GM12878 (cell line): ENCODE measurements at regions not wholly inside any gene's neighbourhood (a gene's known extent, or its start where the extent isn't known, plus 50 kb on each side); places are given as distances from the start of the nearest gene placed in this dataset.

ENCODE experiments used
- ATAC-seq: fragments of 200-7000 bp; cut with Tn5 transposase; 3 replicates; pipeline ENCODE4 v1.9.1; 2020; ENCODE audit warnings: mild to moderate bottlenecking, moderate library complexity
- BruUV-seq: library from RNA; stranded (reverse); fragments of 400-500 nt; replicated peaks from 2 replicates; lab custom pipeline; 2021; lab: Mats Ljungman, UMichigan
- CTCF ChIA-PET: fragments of 300-600 bp; sonication (Branson Sonifier 250); formaldehyde crosslinking; extraction: SDS; loops from one replicate; lab custom pipeline; 2021; ENCODE audit warnings: inconsistent platforms; lab: Yijun Ruan, JAX
- POLR2A ChIA-PET: fragments of 350-600 bp; formaldehyde crosslinking; extraction: SDS; loops from one replicate; lab custom pipeline; 2021; ENCODE audit warnings: inconsistent platforms; lab: Charles Lee
- RAD21 ChIA-PET: fragments of 300-600 bp; sonication (Branson Sonifier 250); formaldehyde crosslinking; loops from one replicate; lab custom pipeline; 2023; ENCODE audit warnings: antibody characterized with exemption; ENCODE audit not compliant: unreplicated experiment; lab: Charles Lee
- SMC1A ChIA-PET: fragments of 300-600 bp; sonication (Branson Sonifier 250); formaldehyde crosslinking; loops from one replicate; lab custom pipeline; 2023; ENCODE audit not compliant: unreplicated experiment, uncharacterized antibody; lab: Charles Lee
- DNase-seq: peaks from one replicate; pipeline ENCODE4 v3.0.0-alpha.2; 2011; ENCODE audit warnings: low read depth, low spot score
- FAIRE-seq: peaks from 3 replicates; lab custom pipeline; 2011; peaks lifted over from hg19 to GRCh38; lab: Jason Lieb, UNC
- H2AFZ ChIP-seq: 2 replicates; pipeline ENCODE4 v1.6.0; 2011; ENCODE audit warnings: low read depth, low read length, control low read depth; ENCODE audit not compliant: control insufficient read depth
- H3K27ac ChIP-seq: 2 replicates; pipeline ENCODE4 v1.5.1; 2011; ENCODE audit warnings: control low read depth; ENCODE audit not compliant: control insufficient read depth, insufficient read depth
- H3K27me3 ChIP-seq, 2 experiments: replicated peaks in 1 of 2; 2 replicates each; pipeline versions ENCODE4 v1.6.0 to v1.6.1; 2011; ENCODE audit warnings: low read length in 1 of 2; ENCODE audit not compliant: control insufficient read depth in 2 of 2, insufficient read depth in 2 of 2
- H3K36me3 ChIP-seq, 2 experiments: 2 replicates each; pipeline ENCODE4 v1.5.1; 2011; ENCODE audit warnings: low read length in 1 of 2; ENCODE audit not compliant: control insufficient read depth in 2 of 2, insufficient read depth in 2 of 2
- H3K4me1 ChIP-seq: 2 replicates; pipeline ENCODE4 v1.6.1; 2011; ENCODE audit warnings: mild to moderate bottlenecking, low read length, moderate library complexity, mixed read lengths; ENCODE audit not compliant: control insufficient read depth, insufficient read depth
- H3K4me2 ChIP-seq: 2 replicates; pipeline ENCODE4 v1.6.0; 2011; ENCODE audit warnings: control low read depth; ENCODE audit not compliant: control insufficient read depth, insufficient read depth
- H3K4me3 ChIP-seq: fragments of 200-600 bp; sonication (generic); 2 replicates; pipeline ENCODE4 v1.5.1; 2016
- H3K79me2 ChIP-seq: 2 replicates; pipeline ENCODE4 v1.6.0; 2011; ENCODE audit warnings: low read length; ENCODE audit not compliant: control insufficient read depth, insufficient read depth
- H3K9ac ChIP-seq: 2 replicates; pipeline ENCODE4 v1.8.0; 2011; ENCODE audit warnings: low read length, control low read depth, mixed read lengths; ENCODE audit not compliant: control insufficient read depth, insufficient read depth
- H3K9me3 ChIP-seq: replicated peaks from 3 replicates; pipeline ENCODE4 v1.5.1; 2011; ENCODE audit warnings: mild to moderate bottlenecking, low read length; ENCODE audit not compliant: control insufficient read depth, insufficient read depth
- H4K20me1 ChIP-seq: 2 replicates; pipeline ENCODE4 v1.6.0; 2011; ENCODE audit not compliant: control insufficient read depth, insufficient read depth
- BCL11A ChIP-seq: IDR thresholded peaks from 2 replicates; pipeline ENCODE4 v1.6.1; 2011; ENCODE audit warnings: low read depth, low read length
- CHD1 ChIP-seq: IDR thresholded peaks from 2 replicates; pipeline ENCODE4 v1.6.1; 2012; ENCODE audit warnings: low read depth, low read length, improper control_type of control experiment
- JUND ChIP-seq: IDR thresholded peaks from 2 replicates; pipeline ENCODE4 v1.6.1; 2012; ENCODE audit warnings: low read depth, mild to moderate bottlenecking, low read length, improper control_type of control experiment, moderate library complexity
- KAT2A ChIP-seq: conservative IDR thresholded peaks from 2 replicates; pipeline ENCODE4 v1.6.1; 2011; ENCODE audit warnings: low read depth, low read length; ENCODE audit not compliant: control insufficient read depth
- PRDM15 ChIP-seq: fragments of 450-650 bp; formaldehyde crosslinking; IDR thresholded peaks from 2 replicates; pipeline ENCODE4 v1.4.0; 2020; ENCODE audit warnings: mild to moderate bottlenecking, moderate library complexity
- SUZ12 ChIP-seq: fragments of 200-600 bp; sonication (generic); IDR thresholded peaks from one replicate; pipeline ENCODE4 v1.6.1; 2018; ENCODE audit warnings: antibody characterized with exemption, mild to moderate bottlenecking; ENCODE audit not compliant: unreplicated experiment
- ZBTB11 ChIP-seq: fragments of 450-650 bp; formaldehyde crosslinking; IDR thresholded peaks from 2 replicates; pipeline ENCODE4 v1.5.0; 2022; ENCODE audit warnings: mild to moderate bottlenecking, missing genetic modification characterization
- ZBTB40 ChIP-seq: fragments of 450-650 bp; IDR thresholded peaks from 2 replicates; pipeline ENCODE4 v1.6.1; 2016; ENCODE audit warnings: mild to moderate bottlenecking, moderate library complexity, borderline replicate concordance
- ZNF24 ChIP-seq: fragments of 450-650 bp; IDR thresholded peaks from 2 replicates; pipeline ENCODE4 v1.6.1; 2017; ENCODE audit warnings: antibody characterized with exemption, mild to moderate bottlenecking
- WGBS: methylation state at CpG from one replicate; pipeline ENCODE4 v1.1.6; 2016; ENCODE audit warnings: low lambda C conversion rate; ENCODE audit not compliant: insufficient replicate concordance, insufficient coverage; ENCODE audit errors: missing lambda C conversion rate; 5-methylcytosine and 5-hydroxymethylcytosine counted together
- in situ Hi-C: fragments of 300-500 bp; cut with MboI; formaldehyde crosslinking; loops from 9 replicates; pipeline ENCODE4 v1.14.3; 2018; ENCODE audit warnings: mixed read lengths
- intact Hi-C: fragments of 100-400 bp; cut with micrococcal nuclease; formaldehyde crosslinking; loops from one replicate; pipeline ENCODE4 v1.14.2; 2022; ENCODE audit not compliant: unreplicated experiment

- no peaks in the 10 kb centered on the region for H3K79me2 ChIP-seq
- TF ChIP-seq JUND (no peak), PRDM15 (CRISPR knock-in tag) (no peak), SUZ12 (no peak), ZBTB40 (no peak), BCL11A (no peak), ZBTB11 (no peak), KAT2A (no peak), ZNF24 (no peak), CHD1 (no peak)
- ChIA-PET CTCF (no interaction called here), SMC1A (no interaction called here), RAD21 (no interaction called here), POLR2A (no interaction called here)
- no peak for FAIRE-seq
- H3K4me3 ChIP-seq: no peak overlapping the region
- H3K27me3 ChIP-seq: peaks cover 1 to 2% of the 10 kb centered on the region in 2 experiments; a peak in 3 of 4 replicates
- no peak for ATAC-seq
- no peak overlapping the region for H3K4me2 ChIP-seq
- no peaks in the 10 kb centered on the region for H3K4me1 ChIP-seq
- in situ Hi-C loops (no loop called here), intact Hi-C loops (no loop called here)
- H2AFZ ChIP-seq: no peak overlapping the region
- BruUV-seq: no TSS peak
- no peaks in the 10 kb centered on the region for H3K9me3 ChIP-seq
- WGBS: 0% methylated on average over 1 of the region's 1 CpG
- H3K27ac ChIP-seq: no peak overlapping the region
- no peak for DNase-seq
- H3K36me3 ChIP-seq: no peaks in the 10 kb centered on the region
- no peak overlapping the region for H3K9ac ChIP-seq
- no peaks in the 10 kb centered on the region for H4K20me1 ChIP-seq
These were observed 167.9 kb downstream of the HRH4 start for GRCh38 chr18:24628326-24628725.
